ENCODE measurements at regions not wholly inside any gene's neighbourhood (a gene's known extent, or its start where the extent isn't known, plus 50 kb on each side); places are given as distances from the start of the nearest gene placed in this dataset.
"Not testable (repeated sequence)": the region's sequence is repeated elsewhere in the genome, so short reads cannot be mapped to it uniquely, and the experiment has no call there.

GRCh38 chr14:106335110-106335429 is 808.7 kb downstream of the TMEM121 start:
- TF ChIP-seq MTF1 (CRISPR knock-in tag; IDR thresholded peaks at IDR 0.05); STAG1 (CRISPR knock-in tag; IDR thresholded peaks at IDR 0.05); EZH2 (conservative IDR thresholded peaks at IDR 0.05; ENCODE audit: low read depth, low read length); ZNF253 (CRISPR knock-in tag; IDR thresholded peaks at IDR 0.05; ENCODE audit: borderline replicate concordance); ZZZ3 (CRISPR knock-in tag; IDR thresholded peaks at IDR 0.05; ENCODE audit: borderline replicate concordance); CTCF (CRISPR knock-in tag; IDR thresholded peaks at IDR 0.05); PHF5A (CRISPR knock-in tag; IDR thresholded peaks at IDR 0.05; ENCODE audit: low read depth, unreplicated experiment); EED (CRISPR knock-in tag; IDR thresholded peaks at IDR 0.05); TGIF2 (CRISPR knock-in tag; IDR thresholded peaks at IDR 0.05); ATM (IDR thresholded peaks at IDR 0.05; ENCODE audit: borderline replicate concordance): not testable (repeated sequence)

Data from HepG2 (cell line).